GM21825 (cell line): ENCODE measurements at regions not wholly inside any gene's neighbourhood (a gene's known extent, or its start where the extent isn't known, plus 50 kb on each side); places are given as distances from the start of the nearest gene placed in this dataset.
A peak's percentile ranks its signal among the peaks of the same experiment; 100 is the strongest.

ENCODE experiments used
- ATAC-seq: cut with Tn5 transposase; IDR thresholded peaks from one replicate; pipeline ENCODE4 v1.9.1; 2021; ENCODE audit warnings: mild to moderate bottlenecking, moderate library complexity; ENCODE audit not compliant: unreplicated experiment

- no peak for ATAC-seq
Measured at GRCh38 chr3:189500299-189500698, 130.9 kb upstream of the TP63 start.

- ATAC-seq, result no peak
Measured at GRCh38 chr3:189500798-189501495, 130.2 kb upstream of the TP63 start.

- ATAC-seq, result no peak
Measured at GRCh38 chr3:189502256-189502655, 128.9 kb upstream of the TP63 start.

GRCh38 chr3:189502676-189503257 is 128.4 kb upstream of the TP63 start:
- ATAC-seq, result no peak

GRCh38 chr3:189507856-189508255 is 123.3 kb upstream of the TP63 start:
- ATAC-seq, result peak; percentile 66

DNA sequence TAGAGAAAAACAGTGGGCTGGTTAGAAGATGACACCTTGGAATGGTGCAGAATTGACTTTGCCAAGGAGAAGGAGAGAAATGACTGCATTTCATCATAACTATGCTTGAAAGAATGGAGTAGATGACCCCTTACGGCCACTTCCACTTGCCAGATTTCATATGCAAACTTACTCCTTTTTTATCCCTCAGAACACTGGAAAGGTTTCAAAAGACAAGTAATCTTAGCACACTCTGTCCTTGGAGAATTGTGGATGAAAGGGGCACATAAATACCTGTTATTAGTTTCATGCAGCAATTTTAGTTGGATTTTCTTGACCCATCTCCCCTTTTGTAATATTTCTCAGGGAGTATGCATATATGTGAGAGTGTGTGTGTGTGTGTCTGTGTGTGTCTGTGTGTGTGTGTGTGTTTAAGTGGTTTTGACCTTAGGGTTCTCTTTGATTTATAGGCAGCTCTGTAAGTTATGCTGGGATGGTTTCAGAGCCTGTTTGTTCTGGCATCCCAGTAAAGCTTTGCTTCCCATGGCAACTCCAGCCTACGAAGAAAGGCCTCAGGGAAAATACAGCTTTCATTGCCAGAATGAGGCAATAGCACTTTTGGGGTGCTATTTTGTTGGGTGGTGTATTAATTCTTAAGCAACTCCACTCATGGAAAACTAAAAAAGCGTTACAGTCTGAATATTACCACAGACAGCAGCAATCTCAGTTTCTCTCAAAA is 122.2 kb upstream of the TP63 start:
- no peak for ATAC-seq

DNA sequence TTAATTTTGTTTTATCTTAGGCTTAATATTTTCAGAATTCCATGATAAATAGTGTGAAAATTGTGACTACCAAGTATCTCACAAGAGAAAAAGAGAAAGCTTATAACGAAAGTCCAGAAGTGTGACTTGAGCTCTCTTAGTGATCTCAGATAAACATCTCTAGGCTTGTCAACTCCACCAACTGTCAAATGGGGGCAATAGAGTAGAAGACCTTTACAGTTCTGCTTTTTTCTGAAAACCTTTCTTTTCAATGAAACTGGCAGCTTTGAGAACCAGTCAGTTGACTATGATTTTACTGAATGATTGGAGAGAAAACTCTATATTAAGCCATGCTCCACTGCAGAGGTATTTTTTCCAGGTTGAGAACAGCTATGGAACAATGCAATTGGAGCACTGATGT is 119.2 kb upstream of the TP63 start:
- ATAC-seq, result peak; percentile 63

DNA sequence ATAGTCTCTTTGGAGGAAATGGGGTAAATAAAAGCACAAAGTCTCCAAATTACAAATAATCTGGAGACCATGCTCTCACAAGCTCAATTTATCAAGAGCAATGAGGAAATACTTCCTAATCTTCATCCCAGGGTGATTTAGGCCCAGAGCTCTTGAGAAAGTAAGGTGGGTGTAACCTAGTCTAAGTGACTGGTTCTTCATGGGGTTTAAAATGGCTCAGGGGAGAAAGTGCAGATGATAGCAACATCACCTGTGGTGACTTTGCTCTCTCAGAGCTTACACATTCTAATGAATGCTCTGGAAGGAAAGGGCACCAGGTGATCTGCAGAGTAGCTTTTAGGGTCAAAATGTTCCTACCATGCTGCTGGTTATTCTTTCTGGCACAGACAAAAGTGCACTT is 118.4 kb upstream of the TP63 start:
- no peak for ATAC-seq

GRCh38 chr3:189513281-189514117 is 117.7 kb upstream of the TP63 start:
- no peak for ATAC-seq

DNA sequence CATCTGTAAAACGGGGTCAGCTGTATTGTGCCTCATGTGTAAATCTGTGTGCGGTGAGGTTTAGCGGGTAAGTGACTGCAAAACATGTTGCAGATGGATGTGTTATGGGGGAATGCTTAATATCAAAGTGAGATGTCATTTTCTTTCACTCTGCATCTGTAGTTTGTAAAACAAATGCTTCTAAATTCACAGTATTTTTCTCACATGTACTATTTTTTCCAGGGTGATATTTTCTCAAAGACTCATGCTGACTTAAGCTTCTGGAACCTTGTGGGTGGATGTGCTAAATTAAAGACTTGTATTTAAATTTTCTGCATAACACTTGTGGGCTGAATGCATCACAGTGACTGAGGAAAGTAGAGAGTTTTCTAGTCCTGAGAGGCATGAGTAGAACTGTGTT is 115.2 kb upstream of the TP63 start:
- no peak for ATAC-seq

GRCh38 chr3:189517981-189518380 is 113.2 kb upstream of the TP63 start:
- ATAC-seq, result no peak

GRCh38 chr3:189519458-189519857 is 111.7 kb upstream of the TP63 start:
- no peak for ATAC-seq

GRCh38 chr3:189529468-189529867 is 101.7 kb upstream of the TP63 start:
- no peak for ATAC-seq

DNA sequence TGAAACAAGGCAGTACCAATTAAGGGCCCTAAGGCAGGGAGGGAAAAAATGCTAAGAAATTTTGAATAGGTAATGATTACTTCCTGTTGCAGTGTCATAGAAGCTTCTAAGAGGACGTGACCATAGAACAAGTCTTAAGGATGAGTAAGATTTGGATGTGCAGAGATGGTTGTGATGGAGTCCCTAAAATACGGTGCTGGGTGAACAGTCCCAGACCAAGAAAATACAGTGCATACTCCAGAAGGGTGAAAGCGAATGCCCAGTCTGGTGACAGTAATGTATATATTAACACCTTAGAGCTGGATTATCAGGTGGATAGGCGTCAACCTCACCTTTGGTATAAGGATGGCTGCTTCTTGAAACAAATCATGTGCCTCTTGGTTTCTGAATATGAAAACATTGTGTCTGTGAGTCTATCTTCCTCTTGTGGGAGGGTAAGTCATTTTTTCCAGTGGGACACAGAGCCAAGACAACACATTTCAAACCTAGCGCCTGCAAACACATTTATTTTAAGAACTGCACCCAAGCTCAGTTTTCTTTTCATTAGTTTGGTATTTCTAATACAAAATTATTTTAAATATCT is 101.2 kb upstream of the TP63 start:
- no peak for ATAC-seq

DNA sequence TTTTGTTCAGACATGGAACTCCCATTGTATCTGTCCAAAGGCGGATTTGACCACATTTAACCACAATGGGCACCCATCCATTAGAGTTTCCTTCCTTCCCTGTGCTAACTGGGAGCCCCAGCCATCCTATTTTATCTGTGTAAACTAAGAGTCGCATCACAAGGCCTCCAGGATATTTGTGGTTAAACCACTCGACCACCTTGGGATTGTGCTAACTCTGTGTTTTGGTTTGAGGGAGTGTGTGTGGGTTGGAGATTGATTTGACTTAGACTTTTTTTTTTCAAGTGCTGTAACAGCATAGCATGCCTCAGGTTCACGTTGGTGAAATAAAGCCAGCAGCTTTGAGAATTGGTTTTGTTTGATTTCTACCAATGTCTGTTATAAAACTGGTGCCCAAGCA is 100.4 kb upstream of the TP63 start:
- ATAC-seq, result no peak

GRCh38 chr3:189531271-189531670 is 99.9 kb upstream of the TP63 start:
- ATAC-seq, result no peak

DNA sequence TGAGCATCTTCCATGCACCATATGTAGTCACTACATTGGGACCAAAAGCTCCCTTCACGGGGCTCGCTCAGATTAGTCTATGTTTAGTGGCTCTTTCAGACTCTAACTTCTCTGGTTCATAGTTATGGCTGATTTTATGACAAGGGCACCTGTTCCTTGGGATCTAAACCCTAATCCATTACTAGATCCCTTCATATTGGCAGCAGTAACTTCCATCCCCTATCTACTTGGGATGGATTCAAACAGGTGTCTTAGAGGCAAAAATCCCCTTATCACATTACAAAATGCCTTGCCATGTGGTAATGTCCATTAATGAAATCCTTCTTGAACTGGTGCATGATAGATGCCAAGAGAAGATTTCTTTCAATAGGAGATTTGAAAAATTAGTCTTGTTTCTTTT is 96.7 kb upstream of the TP63 start:
- ATAC-seq, result no peak

- ATAC-seq, result no peak
Measured at GRCh38 chr3:189537135-189537534, 94.1 kb upstream of the TP63 start.

- no peak for ATAC-seq
Measured at GRCh38 chr3:189547448-189547847, 83.7 kb upstream of the TP63 start.

GRCh38 chr3:189548053-189548452 is 83.1 kb upstream of the TP63 start:
- no peak for ATAC-seq

- no peak for ATAC-seq
Measured at GRCh38 chr3:189551007-189551406, 80.2 kb upstream of the TP63 start.
